ENCODE measurements at regions not wholly inside any gene's neighbourhood (a gene's known extent, or its start where the extent isn't known, plus 50 kb on each side); places are given as distances from the start of the nearest gene placed in this dataset.

- DNase-seq (ENCODE audit: low read depth), result no peak
Measured at GRCh38 chr1:14189381-14189780, 409.1 kb upstream of the KAZN start.

GRCh38 chr1:14190508-14190907 lies 408.0 kb upstream of the KAZN start:
- DNase-seq (ENCODE audit: low read depth), result no peak

- DNase-seq (ENCODE audit: low read depth), result no peak
Measured at GRCh38 chr1:14194511-14194910, 404.0 kb upstream of the KAZN start.

DNA sequence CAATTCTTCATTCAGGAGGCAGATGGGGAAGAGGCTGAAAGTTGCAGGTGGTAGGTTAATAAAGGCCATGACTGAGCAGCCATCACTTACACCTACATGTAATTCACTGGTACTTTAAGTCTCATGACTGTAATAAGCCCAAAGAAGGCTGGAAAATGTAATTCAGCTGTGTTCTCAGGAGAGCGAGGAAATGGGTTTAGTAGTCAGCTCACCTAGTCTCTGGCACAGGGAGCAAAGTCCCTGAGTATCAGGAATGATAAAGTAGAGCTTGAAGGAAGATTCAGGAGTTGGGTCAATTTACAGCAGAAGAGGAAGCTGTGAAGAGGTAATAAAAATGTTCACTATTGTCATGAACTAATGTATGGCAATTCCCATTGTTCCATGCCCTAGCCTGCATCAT lies 393.4 kb upstream of the KAZN start:
- DNase-seq (ENCODE audit: low read depth), result no peak

DNA sequence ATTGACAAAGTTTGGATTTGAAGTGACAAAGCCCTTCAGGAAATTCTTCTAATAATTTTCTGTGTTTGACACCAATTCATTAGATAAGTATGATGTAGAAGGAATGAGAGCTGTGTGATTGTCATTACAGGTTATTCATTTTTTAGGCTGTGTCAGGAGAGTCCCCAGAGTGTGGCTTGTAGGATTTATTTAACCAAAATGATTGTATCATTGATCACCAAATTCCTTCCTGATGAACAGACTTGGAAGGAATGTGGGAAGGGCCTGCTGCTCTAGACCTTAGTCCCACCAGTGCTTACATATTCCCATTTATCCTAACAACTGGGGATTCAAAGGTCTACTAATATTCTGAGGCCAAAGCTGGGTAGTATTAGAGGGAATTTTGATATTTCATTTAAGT lies 383.3 kb upstream of the KAZN start:
- DNase-seq (ENCODE audit: low read depth), result no peak

DNA sequence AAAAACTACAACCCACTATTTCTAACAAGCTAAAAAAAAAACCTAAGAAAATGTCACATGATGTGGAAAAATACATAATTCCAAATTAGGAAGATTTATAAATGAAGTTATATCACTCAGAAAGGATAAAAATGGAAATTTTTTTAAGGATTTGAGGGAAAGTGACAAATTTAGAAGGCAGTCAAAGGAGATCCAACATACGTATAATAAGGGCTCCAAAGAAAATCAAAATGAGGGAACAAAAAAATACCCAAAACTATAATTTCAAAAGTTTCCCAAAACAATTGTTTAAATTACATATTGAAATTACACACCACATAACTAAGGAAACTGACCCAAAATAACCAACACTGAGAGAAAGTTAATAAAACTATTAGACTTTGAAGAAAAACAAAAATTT lies 381.1 kb upstream of the KAZN start:
- no peak for DNase-seq (ENCODE audit: low read depth)

- no peak for DNase-seq (ENCODE audit: low read depth)
Measured at GRCh38 chr1:14220324-14220723, 378.2 kb upstream of the KAZN start.

- no peak for DNase-seq (ENCODE audit: low read depth)
Measured at GRCh38 chr1:14220811-14221210, 377.7 kb upstream of the KAZN start.

DNA sequence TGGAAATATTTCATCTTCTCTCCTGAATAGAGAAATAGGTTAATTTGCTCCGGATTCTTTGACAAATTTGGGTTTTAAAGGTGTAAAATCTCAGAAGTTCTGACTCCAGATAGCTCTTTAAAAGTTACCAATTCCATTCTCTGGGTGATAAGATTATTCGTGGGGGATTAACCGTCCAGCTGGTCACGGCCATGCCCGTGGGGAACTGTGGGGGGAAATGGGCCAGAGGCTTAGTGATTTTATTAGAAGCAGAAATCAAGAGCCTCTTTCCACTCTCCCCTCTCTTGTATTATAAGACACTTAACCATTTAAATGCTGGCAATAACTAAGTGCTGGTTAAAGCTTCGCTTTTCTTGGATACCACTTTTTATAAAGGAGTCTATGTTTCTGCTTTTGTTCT lies 376.4 kb upstream of the KAZN start:
- no peak for DNase-seq (ENCODE audit: low read depth)

- no peak for DNase-seq (ENCODE audit: low read depth)
Measured at GRCh38 chr1:14228677-14229076, 369.8 kb upstream of the KAZN start.

- DNase-seq (ENCODE audit: low read depth), result no peak
Measured at GRCh38 chr1:14233510-14233909, 365.0 kb upstream of the KAZN start.

DNA sequence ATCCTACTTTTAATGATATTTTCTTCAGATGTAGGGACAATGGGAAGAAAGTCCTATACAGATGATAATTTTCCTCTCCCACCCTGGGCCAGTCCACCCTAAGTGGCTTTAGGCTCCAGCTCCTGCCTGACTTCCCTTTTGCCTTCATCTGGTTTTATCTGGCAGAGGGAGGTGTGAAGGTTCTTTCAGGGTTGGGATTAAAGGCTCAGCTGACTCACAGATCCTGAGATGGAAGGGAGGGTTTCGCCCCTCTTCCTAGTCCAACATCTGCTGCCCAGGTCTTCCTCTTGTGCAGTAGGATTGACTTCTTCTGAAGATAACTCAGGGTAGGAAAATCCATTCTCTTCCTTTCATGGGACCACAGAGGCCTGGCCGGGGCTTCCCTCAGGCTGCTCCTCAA lies 362.4 kb upstream of the KAZN start:
- DNase-seq (ENCODE audit: low read depth), result no peak

DNA sequence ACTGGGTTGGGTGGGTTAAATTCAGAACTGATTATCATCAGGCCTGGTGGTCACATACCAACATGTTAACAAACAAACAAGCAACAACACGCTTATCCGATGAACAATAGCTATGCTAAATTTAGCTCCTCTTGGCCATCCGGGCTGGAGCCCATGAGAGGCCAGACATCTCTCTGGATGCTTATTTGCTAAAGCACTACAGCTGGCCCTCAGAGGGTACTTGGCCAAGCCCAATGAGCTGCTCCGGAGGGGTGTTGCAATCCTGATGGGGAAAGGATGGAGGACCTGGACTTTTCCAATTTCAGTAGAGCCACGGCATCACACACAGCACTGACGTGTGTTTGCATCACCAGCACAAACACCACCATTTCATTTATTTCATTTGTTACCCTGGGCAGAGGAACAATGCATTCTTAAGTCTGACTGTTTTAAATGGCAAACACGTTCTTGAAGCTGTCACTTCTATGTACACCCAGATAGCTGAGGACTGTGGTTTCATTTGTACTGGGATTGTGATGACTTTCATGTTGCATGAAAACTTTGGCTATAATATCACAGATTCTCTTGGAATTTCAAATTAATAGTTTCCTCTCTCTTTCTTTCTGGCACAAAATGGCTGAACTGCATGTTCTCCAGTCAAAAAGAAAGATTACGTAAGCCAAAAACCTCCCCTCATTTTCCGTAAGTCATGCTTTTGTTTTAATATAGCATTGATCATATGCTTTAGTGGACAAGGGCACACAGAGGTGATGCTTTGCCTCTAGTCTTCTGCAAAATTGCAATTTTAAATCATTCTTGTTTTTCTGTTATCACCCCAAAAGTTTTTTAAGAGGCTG lies 359.8 kb upstream of the KAZN start:
- no peak for DNase-seq (ENCODE audit: low read depth)

GRCh38 chr1:14240265-14240664 lies 358.2 kb upstream of the KAZN start:
- no peak for DNase-seq (ENCODE audit: low read depth)

DNA sequence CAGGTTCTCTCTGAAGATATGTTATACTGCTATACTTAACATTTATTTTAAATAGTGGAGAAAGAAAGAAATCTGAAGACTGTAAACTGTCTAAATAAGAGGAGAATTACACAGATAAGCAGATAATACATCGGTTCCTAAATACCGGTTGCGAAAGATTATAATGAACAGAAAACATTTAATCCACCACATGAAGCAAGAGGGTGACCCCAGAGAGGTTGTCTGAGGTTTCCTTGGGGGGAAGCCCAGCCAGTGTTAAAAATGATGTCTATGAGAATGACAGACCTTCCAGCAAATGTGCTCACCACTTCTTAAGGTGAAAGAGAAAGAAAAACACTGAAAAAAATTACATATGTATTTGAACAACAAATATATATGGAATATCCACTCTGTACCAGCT lies 356.4 kb upstream of the KAZN start:
- no peak for DNase-seq (ENCODE audit: low read depth)

DNA sequence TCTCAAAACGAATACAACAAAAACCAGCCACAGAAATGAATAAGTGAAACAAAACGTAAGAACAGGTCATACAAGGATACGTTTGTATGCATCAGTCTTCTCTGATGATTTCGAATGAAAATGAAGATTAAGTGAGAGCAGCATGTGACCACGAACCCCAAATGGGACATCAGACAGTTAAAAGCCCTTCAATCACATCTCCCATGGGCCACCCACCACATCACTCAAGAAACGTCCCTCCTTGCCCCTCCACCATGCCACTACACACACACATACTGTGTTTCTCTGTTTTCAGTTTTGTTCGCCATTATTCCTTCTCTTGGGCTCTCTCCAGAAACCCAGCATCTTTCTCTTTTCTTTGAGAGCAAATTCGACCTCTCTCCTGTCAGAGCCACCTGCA lies 355.6 kb upstream of the KAZN start:
- no peak for DNase-seq (ENCODE audit: low read depth)

DNA sequence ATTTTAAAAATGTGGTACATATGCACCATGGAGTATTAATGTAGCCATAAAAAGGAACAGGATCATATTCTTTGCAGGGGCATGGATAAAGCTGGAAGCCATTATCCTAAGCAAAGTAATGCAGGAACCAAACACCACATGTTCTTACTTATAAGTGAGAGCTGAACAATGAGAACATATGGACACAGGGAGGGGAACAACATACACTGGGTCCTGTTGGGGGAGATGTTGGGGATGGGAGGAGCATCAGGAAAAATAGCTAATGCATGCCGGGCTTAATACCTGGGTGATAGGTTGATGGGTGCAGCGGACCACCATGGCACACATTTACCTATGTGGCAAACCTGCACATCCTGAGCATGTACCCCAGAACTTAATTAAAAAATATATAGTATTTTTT lies 352.5 kb upstream of the KAZN start:
- DNase-seq (ENCODE audit: low read depth), result no peak

DNA sequence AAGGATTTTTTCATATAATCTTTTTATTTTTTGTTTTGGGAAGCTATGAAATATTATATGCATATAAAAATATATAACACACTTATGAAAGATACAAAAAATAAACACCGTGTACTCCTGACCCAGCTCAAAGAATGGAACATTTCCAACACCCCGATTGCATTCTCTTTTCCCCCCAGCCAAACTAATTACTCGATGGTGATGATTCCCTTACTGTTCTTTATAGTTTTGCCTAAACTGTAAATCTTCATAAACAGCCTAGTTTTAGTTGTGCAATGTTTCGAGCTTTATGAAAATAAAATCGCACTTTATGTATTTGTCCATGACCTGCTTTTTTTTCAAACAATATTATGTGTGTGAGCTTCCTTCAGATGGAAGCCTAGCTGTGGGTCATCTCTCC lies 352.0 kb upstream of the KAZN start:
- DNase-seq (ENCODE audit: low read depth), result no peak

DNA sequence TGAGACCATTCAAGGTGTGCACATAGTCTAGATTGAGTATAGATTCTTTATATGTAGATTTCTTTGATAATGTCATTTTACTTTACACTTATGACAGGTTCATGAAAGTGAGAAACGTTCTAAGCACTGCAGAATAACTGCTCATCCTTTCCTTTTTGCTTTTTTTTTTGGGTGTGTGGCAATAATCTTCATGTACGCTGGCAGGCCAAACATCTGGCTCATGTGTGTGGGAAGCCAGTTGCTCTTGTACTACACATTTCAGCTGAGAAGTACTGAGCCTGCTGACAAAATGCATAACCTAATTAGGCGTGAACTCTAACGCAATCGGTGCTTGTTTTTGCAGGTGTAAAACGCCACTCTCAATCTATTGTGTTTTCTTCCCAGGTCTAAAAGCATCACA lies 350.8 kb upstream of the KAZN start:
- DNase-seq (ENCODE audit: low read depth), result no peak

GRCh38 chr1:14251871-14252270 lies 346.6 kb upstream of the KAZN start:
- no peak for DNase-seq (ENCODE audit: low read depth)

DNA sequence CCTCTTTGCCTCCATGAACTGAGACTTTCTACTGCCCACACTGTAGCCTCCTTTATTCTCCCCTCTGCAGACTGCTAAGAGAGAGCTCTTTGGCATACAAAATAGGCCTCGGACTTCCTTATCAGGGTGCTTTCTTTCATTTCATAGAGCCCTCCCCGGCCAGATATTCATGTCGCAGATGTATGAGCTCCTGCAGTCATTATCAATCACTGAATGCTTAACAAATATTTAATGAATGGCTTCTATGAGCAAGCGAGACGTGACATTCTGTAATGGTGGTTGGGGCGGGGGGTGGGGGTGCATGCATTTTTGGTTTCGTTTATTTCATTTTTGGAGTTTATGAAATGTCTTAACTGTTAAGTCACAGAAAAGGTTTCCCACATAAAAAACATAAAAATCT lies 344.8 kb upstream of the KAZN start:
- no peak for DNase-seq (ENCODE audit: low read depth)

- no peak for DNase-seq (ENCODE audit: low read depth)
Measured at GRCh38 chr1:14254251-14254650, 344.2 kb upstream of the KAZN start.

GRCh38 chr1:14255233-14255632 lies 343.3 kb upstream of the KAZN start:
- DNase-seq (ENCODE audit: low read depth), result no peak

DNA sequence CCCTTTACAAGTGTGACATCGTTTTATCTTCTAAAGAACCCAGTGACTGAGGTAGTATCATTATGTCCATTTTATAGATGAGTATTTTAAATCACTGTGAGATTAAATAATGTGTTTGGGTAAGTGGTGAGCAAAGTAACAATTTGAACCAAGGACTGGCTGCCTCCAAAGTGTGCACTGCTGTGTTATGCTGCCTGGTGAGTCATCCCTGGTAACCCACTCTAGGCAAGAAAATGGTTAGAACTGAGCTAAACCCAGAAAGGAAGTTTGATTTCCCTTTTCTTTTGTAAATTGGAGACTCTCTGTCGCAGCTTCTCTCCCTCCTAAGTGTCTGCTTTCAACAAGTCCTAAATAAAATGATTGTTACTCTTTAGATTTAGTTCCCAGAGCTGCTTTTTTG lies 342.8 kb upstream of the KAZN start:
- no peak for DNase-seq (ENCODE audit: low read depth)
